Fibroblast of mammary gland (primary cell): ENCODE measurements at regions not wholly inside any gene's neighbourhood (a gene's known extent, or its start where the extent isn't known, plus 50 kb on each side); places are given as distances from the start of the nearest gene placed in this dataset.

ENCODE experiments used
- DNase-seq: peaks from one replicate; pipeline ENCODE4 v3.0.0-alpha.2; 2010; ENCODE audit warnings: low read depth
- H3K4me3 ChIP-seq: 2 replicates; pipeline ENCODE4 v1.5.1; 2011; ENCODE audit warnings: low read depth, mild to moderate bottlenecking, low read length, moderate library complexity; ENCODE audit not compliant: control insufficient read depth
- TF ChIP-seq, protein P1 (sequence below): conservative IDR thresholded peaks from 2 replicates; pipeline ENCODE4 v1.5.1; 2011; ENCODE audit warnings: low read depth, low read length, inconsistent platforms; ENCODE audit not compliant: control insufficient read depth, insufficient read depth

- TF ChIP-seq, protein P1, sequence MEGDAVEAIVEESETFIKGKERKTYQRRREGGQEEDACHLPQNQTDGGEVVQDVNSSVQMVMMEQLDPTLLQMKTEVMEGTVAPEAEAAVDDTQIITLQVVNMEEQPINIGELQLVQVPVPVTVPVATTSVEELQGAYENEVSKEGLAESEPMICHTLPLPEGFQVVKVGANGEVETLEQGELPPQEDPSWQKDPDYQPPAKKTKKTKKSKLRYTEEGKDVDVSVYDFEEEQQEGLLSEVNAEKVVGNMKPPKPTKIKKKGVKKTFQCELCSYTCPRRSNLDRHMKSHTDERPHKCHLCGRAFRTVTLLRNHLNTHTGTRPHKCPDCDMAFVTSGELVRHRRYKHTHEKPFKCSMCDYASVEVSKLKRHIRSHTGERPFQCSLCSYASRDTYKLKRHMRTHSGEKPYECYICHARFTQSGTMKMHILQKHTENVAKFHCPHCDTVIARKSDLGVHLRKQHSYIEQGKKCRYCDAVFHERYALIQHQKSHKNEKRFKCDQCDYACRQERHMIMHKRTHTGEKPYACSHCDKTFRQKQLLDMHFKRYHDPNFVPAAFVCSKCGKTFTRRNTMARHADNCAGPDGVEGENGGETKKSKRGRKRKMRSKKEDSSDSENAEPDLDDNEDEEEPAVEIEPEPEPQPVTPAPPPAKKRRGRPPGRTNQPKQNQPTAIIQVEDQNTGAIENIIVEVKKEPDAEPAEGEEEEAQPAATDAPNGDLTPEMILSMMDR = no peak
- H3K4me3 ChIP-seq = no peak overlapping the region
- no peak for DNase-seq
Measured at GRCh38 chr13:22861958-22862466, 318.8 kb upstream of the SGCG start.

DNA sequence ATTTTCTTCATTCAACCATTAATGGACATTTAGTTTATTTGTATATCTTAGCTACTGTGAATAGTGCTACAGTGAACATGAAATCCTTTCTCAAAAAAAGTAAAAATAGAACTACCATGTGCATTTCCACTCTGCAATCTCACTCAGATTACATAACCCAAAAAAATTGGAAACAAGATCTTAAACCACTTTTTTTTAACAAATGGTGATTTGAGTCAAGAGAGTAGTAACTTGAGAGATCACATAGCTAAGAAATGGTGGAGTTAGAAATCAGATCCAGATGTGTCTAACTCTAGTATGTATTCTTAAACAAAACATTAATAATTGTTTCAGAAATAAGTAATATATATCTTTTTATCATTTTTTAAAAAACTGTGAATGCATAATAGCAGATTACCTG lies 318.3 kb upstream of the SGCG start:
- no peak overlapping the region for H3K4me3 ChIP-seq
- no peak for DNase-seq
- TF ChIP-seq, protein P1 = no peak

DNA sequence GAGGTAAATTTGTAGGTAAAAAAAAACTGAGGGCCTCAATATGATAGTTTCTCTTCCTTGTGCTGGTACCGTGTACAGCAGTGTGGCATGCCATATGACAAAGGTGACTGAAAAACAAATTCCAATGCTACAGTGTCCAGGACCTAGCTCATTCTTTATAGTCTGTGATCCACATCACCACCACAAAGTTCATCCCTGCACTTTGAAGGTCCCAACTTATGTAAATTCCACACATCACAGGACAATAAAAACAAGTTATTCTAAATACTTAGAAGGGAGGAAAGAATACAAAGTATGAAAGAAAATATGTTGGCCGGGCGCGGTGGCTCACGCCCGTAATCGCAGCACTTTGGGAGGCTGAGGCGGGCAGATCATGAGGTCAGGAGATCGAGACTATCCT lies 314.6 kb upstream of the SGCG start:
- H3K4me3 ChIP-seq = no peak overlapping the region
- TF ChIP-seq, protein P1 = no peak
- DNase-seq = no peak

DNA sequence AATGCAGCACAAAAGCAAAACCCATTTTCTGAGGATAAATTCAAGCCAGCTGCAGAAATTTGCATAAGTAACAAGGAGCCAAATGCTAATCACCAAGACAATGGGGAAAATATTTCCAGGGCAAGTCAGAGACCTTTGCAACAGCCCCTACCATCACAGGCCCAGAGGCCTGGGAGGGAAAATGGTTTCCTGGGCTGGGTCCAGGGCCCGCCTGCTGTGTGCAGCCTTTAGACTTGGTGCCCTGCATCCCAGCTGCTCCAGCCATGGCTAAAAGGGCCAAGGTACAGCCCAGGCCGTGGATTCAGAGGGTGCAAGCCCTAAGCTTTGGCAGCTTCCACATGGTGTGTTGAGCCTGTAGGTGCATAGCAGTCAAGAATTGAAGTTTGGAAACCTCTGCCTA lies 309.5 kb upstream of the SGCG start:
- TF ChIP-seq, protein P1 = no peak
- DNase-seq = no peak
- H3K4me3 ChIP-seq = no peak overlapping the region

DNA sequence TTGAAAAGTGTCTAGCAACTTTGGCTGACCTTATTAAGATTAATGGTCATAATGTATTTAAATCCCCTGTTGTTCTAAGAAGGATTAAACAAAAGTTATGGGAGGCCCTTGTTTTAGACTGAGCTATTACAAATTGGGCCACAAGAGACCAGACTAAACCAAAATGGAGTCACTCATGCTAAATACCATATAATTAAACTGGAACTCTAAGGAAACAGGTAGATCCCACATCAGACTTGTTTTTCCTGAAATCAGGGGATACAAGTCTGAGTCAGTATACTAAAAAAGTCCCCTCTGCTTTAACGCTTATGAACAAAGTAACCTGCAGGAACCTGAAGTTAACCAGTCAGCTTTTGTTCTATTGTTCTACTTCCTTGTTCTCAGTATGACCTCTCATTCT lies 305.9 kb upstream of the SGCG start:
- H3K4me3 ChIP-seq = no peak overlapping the region
- no peak for DNase-seq
- TF ChIP-seq, protein P1 = no peak

- H3K4me3 ChIP-seq = no peak overlapping the region
- no peak for DNase-seq
- TF ChIP-seq, protein P1 = no peak
Measured at GRCh38 chr13:22877421-22877820, 303.4 kb upstream of the SGCG start.
